Keratinocyte (primary cell): ENCODE measurements at regions not wholly inside any gene's neighbourhood (a gene's known extent, or its start where the extent isn't known, plus 50 kb on each side); places are given as distances from the start of the nearest gene placed in this dataset.

Experiments
- EZH2 ChIP-seq: IDR thresholded peaks from one replicate; pipeline ENCODE4 v1.6.1; 2012; ENCODE audit warnings: inconsistent platforms, mild to moderate bottlenecking, low read length, moderate library complexity
- TF ChIP-seq, protein P1 (sequence below), 3 experiments: IDR thresholded peaks in 1 of 3; conservative IDR thresholded peaks in 1 of 3; optimal IDR thresholded peaks in 1 of 3; 2 replicates in 2 of 3; 3 replicates in 1 of 3; pipeline versions ENCODE3 to v1.5.1; 2011; ENCODE audit warnings: low read length in 3 of 3, mild to moderate bottlenecking in 3 of 3, moderate library complexity in 2 of 3, control low read depth in 1 of 3, inconsistent platforms in 1 of 3; ENCODE audit not compliant: insufficient read depth in 2 of 3; ENCODE audit errors: extremely low read depth in 1 of 3

- TF ChIP-seq, protein P1, sequence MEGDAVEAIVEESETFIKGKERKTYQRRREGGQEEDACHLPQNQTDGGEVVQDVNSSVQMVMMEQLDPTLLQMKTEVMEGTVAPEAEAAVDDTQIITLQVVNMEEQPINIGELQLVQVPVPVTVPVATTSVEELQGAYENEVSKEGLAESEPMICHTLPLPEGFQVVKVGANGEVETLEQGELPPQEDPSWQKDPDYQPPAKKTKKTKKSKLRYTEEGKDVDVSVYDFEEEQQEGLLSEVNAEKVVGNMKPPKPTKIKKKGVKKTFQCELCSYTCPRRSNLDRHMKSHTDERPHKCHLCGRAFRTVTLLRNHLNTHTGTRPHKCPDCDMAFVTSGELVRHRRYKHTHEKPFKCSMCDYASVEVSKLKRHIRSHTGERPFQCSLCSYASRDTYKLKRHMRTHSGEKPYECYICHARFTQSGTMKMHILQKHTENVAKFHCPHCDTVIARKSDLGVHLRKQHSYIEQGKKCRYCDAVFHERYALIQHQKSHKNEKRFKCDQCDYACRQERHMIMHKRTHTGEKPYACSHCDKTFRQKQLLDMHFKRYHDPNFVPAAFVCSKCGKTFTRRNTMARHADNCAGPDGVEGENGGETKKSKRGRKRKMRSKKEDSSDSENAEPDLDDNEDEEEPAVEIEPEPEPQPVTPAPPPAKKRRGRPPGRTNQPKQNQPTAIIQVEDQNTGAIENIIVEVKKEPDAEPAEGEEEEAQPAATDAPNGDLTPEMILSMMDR (optimal IDR thresholded peaks at IDR 0.05 in 1 of 3, IDR thresholded peaks at IDR 0.05 in 1 of 3, conservative IDR thresholded peaks at IDR 0.05 in 1 of 3; ENCODE audit: extremely low read depth in 1 of 3, insufficient read depth in 2 of 3, low read length in 3 of 3): no peak
- TF ChIP-seq EZH2: no peak
Observed at GRCh38 chr5:74476819-74477453, 163.6 kb downstream of the ENC1 start.
